Tibial artery (tissue), 4 donors: ENCODE measurements at regions not wholly inside any gene's neighbourhood (a gene's known extent, or its start where the extent isn't known, plus 50 kb on each side); places are given as distances from the start of the nearest gene placed in this dataset.

Experiments used
- DNase-seq, 2 donors: peaks; one replicate each; pipeline ENCODE4 v3.0.0-alpha.2; 2019
- H3K27ac ChIP-seq, 2 donors: fragments of 200-600 bp; sonication (generic) in 1 of 2; 1 replicate in 1 of 2; 2 replicates in 1 of 2; pipeline ENCODE4 v1.5.1; 2018 to 2019; ENCODE audit warnings: mild to moderate bottlenecking in 1 of 2
- H3K27me3 ChIP-seq, 2 donors: fragments of 200-600 bp; sonication (generic) in 1 of 2; one replicate each; pipeline versions ENCODE4 v1.5.1 to v1.6.0; 2016 to 2019
- H3K36me3 ChIP-seq, 3 donors: fragments of 200-600 bp; sonication (generic) in 2 of 3; one replicate each; pipeline ENCODE4 v1.5.1; 2016 to 2019; ENCODE audit warnings: mild to moderate bottlenecking in 2 of 3
- H3K4me1 ChIP-seq, 4 donors: fragments of 200-600 bp; sonication (generic) in 2 of 4; 1 replicate in 3 of 4; 2 replicates in 1 of 4; pipeline ENCODE4 v1.5.1; 2016 to 2019
- H3K4me3 ChIP-seq, 2 donors: fragments of 200-600 bp; sonication (generic) in 1 of 2; 1 replicate in 1 of 2; 2 replicates in 1 of 2; pipeline ENCODE4 v1.5.1; 2018 to 2019; ENCODE audit warnings: mild to moderate bottlenecking in 2 of 2
- H3K9me3 ChIP-seq, 3 donors: fragments of 200-600 bp; sonication (generic) in 1 of 3; one replicate each; pipeline ENCODE4 v1.5.1; 2016 to 2019
- CTCF ChIP-seq, 2 experiments: fragments of 200-600 bp in 1 of 2; fragments of 450-650 bp in 1 of 2; IDR thresholded peaks; one replicate each; pipeline ENCODE4 v1.5.1; 2017 to 2019; ENCODE audit warnings: antibody characterized with exemption in 2 of 2, mild to moderate bottlenecking in 1 of 2, moderate library complexity in 1 of 2
- intact Hi-C: fragments of 100-400 bp; cut with DNase I; formaldehyde crosslinking; loops from one replicate; pipeline ENCODE4 v1.15.0; 2023; ENCODE audit warnings: low total_unique reads

GRCh38 chr22:48943567-48944432, 883.9 kb downstream of the BRD1 start:
- Histone ChIP-seq H3K4me3 (no peak overlapping the region), H3K9me3 (no peaks in the 10 kb centered on the region), H3K27me3 (peaks cover 0 to 11% of the 10 kb centered on the region in 2 donors), H3K36me3 (no peaks in the 10 kb centered on the region), H3K4me1 (no peaks in the 10 kb centered on the region), H3K27ac (no peak overlapping the region)
- intact Hi-C loops = no loop called here
- peak; percentile 16 to 17 for TF ChIP-seq CTCF (IDR thresholded peaks at IDR 0.05)
- DNase-seq = peak; percentile 11 to 60

GRCh38 chr22:48942698-48943566, 884.7 kb downstream of the BRD1 start:
- intact Hi-C loops = no loop called here
- H3K4me1 ChIP-seq = no peaks in the 10 kb centered on the region
- peaks cover 0 to 11% of the 10 kb centered on the region in 2 donors for H3K27me3 ChIP-seq
- TF ChIP-seq CTCF (IDR thresholded peaks at IDR 0.05) = no peak
- H3K27ac ChIP-seq = no peak overlapping the region
- no peaks in the 10 kb centered on the region for H3K36me3 ChIP-seq
- peak in 1 of 2 donors; percentile 40 for DNase-seq
- no peaks in the 10 kb centered on the region for H3K9me3 ChIP-seq
- no peak overlapping the region for H3K4me3 ChIP-seq

- Histone ChIP-seq H3K4me1 (no peaks in the 10 kb centered on the region), H3K9me3 (no peaks in the 10 kb centered on the region), H3K36me3 (no peaks in the 10 kb centered on the region), H3K27me3 (peaks cover 0 to 11% of the 10 kb centered on the region in 2 donors), H3K27ac (no peak overlapping the region), H3K4me3 (no peak overlapping the region)
- peak in 1 of 2 donors; percentile 16 for DNase-seq
- intact Hi-C loops = no loop called here
- no peak for TF ChIP-seq CTCF (IDR thresholded peaks at IDR 0.05)
These were observed 885.6 kb downstream of the BRD1 start for GRCh38 chr22:48941903-48942575.

GRCh38 chr22:48941033-48941902, 886.4 kb downstream of the BRD1 start:
- Histone ChIP-seq H3K36me3 (no peaks in the 10 kb centered on the region), H3K27ac (no peak overlapping the region), H3K27me3 (peaks cover 0 to 11% of the 10 kb centered on the region in 2 donors), H3K4me3 (no peak overlapping the region), H3K4me1 (no peaks in the 10 kb centered on the region), H3K9me3 (peaks cover 0 to 2% (median 0%) of the 10 kb centered on the region in 3 donors)
- TF ChIP-seq CTCF (IDR thresholded peaks at IDR 0.05) = no peak
- intact Hi-C loops = no loop called here
- peak in 1 of 2 donors; percentile 43 for DNase-seq
